CD4-positive, alpha-beta T cell treated with Interleukin-4 for 4 hours (primary cell): ENCODE measurements at regions not wholly inside any gene's neighbourhood (a gene's known extent, or its start where the extent isn't known, plus 50 kb on each side); places are given as distances from the start of the nearest gene placed in this dataset.
"Not testable (repeated sequence)": the region's sequence is repeated elsewhere in the genome, so short reads cannot be mapped to it uniquely, and the experiment has no call there.

ENCODE experiments used
- DNase-seq: peaks from one replicate; pipeline ENCODE4 v3.0.0-alpha.2; 2020

GRCh38 chr4:129747756-129748155 is 651.8 kb downstream of the C4orf33 start:
- DNase-seq = no peak

- no peak for DNase-seq
These were observed 653.0 kb downstream of the C4orf33 start for GRCh38 chr4:129748991-129749390.

- no peak for DNase-seq
These were observed 655.7 kb downstream of the C4orf33 start for GRCh38 chr4:129751646-129752045.

- no peak for DNase-seq
These were observed 687.6 kb downstream of the C4orf33 start for GRCh38 chr4:129783596-129783995.

GRCh38 chr4:129788486-129788885 is 692.5 kb downstream of the C4orf33 start:
- no peak for DNase-seq

- no peak for DNase-seq
These were observed 708.6 kb downstream of the C4orf33 start for GRCh38 chr4:129804461-129804981.

- no peak for DNase-seq
These were observed 711.0 kb downstream of the C4orf33 start for GRCh38 chr4:129806986-129807385.

- DNase-seq = no peak
These were observed 712.3 kb downstream of the C4orf33 start for GRCh38 chr4:129808242-129808641.

GRCh38 chr4:129821073-129821472 is 725.1 kb downstream of the C4orf33 start:
- DNase-seq = no peak

- no peak for DNase-seq
These were observed 726.0 kb downstream of the C4orf33 start for GRCh38 chr4:129821963-129822362.

GRCh38 chr4:129822701-129823100 is 726.7 kb downstream of the C4orf33 start:
- no peak for DNase-seq

GRCh38 chr4:129823105-129823504 is 727.2 kb downstream of the C4orf33 start:
- no peak for DNase-seq

GRCh38 chr4:129829373-129829772 is 733.4 kb downstream of the C4orf33 start:
- DNase-seq = no peak

GRCh38 chr4:129839687-129840086 is 743.7 kb downstream of the C4orf33 start:
- DNase-seq = no peak

- DNase-seq = no peak
These were observed 746.1 kb downstream of the C4orf33 start for GRCh38 chr4:129842096-129842495.

- no peak for DNase-seq
These were observed 756.5 kb downstream of the C4orf33 start for GRCh38 chr4:129852434-129852833.

GRCh38 chr4:129853685-129854467 is 757.9 kb downstream of the C4orf33 start:
- DNase-seq = not testable (repeated sequence)

- DNase-seq = no peak
These were observed 766.5 kb downstream of the C4orf33 start for GRCh38 chr4:129862461-129862860.

- DNase-seq = no peak
These were observed 767.3 kb downstream of the C4orf33 start for GRCh38 chr4:129863206-129863605.

GRCh38 chr4:129883996-129884395 is 788.0 kb downstream of the C4orf33 start:
- no peak for DNase-seq

GRCh38 chr4:129897111-129897510 is 801.2 kb downstream of the C4orf33 start:
- no peak for DNase-seq

- no peak for DNase-seq
These were observed 803.9 kb downstream of the C4orf33 start for GRCh38 chr4:129899849-129900248.

GRCh38 chr4:129900430-129900953 is 804.5 kb downstream of the C4orf33 start:
- no peak for DNase-seq

- DNase-seq = no peak
These were observed 805.3 kb downstream of the C4orf33 start for GRCh38 chr4:129901205-129901604.

GRCh38 chr4:129903861-129904260 is 807.9 kb downstream of the C4orf33 start:
- no peak for DNase-seq
